ENCODE measurements at regions not wholly inside any gene's neighbourhood (a gene's known extent, or its start where the extent isn't known, plus 50 kb on each side); places are given as distances from the start of the nearest gene placed in this dataset.
"Not testable (repeated sequence)": the region's sequence is repeated elsewhere in the genome, so short reads cannot be mapped to it uniquely, and the experiment has no call there.

DNA sequence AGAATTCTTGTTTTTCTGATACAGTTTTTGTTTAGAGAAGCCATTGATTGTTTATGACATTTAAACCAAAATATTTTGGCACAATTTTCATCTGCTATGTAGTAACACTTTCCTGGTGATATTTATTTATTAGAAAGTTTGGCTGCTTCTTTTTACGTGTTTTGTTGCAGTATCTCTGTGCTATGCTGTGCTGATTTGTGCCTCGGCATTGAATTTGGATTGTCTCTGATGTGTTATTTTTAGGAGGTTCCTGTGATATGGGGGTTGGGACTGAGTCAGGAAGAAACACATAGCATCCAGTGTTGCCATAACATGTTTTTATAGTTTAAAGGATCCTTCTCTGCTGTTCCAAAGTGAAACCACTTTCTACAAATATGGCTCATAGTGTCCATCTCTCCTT lies 1197.7 kb upstream of the LRRN3 start:
- ATAC-seq (ENCODE audit: low FRiP score) (no peak), DNase-seq (ENCODE audit: low spot score) (no peak)
- TF ChIP-seq, protein P1, sequence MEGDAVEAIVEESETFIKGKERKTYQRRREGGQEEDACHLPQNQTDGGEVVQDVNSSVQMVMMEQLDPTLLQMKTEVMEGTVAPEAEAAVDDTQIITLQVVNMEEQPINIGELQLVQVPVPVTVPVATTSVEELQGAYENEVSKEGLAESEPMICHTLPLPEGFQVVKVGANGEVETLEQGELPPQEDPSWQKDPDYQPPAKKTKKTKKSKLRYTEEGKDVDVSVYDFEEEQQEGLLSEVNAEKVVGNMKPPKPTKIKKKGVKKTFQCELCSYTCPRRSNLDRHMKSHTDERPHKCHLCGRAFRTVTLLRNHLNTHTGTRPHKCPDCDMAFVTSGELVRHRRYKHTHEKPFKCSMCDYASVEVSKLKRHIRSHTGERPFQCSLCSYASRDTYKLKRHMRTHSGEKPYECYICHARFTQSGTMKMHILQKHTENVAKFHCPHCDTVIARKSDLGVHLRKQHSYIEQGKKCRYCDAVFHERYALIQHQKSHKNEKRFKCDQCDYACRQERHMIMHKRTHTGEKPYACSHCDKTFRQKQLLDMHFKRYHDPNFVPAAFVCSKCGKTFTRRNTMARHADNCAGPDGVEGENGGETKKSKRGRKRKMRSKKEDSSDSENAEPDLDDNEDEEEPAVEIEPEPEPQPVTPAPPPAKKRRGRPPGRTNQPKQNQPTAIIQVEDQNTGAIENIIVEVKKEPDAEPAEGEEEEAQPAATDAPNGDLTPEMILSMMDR (IDR thresholded peaks at IDR 0.05), result no peak

DNA sequence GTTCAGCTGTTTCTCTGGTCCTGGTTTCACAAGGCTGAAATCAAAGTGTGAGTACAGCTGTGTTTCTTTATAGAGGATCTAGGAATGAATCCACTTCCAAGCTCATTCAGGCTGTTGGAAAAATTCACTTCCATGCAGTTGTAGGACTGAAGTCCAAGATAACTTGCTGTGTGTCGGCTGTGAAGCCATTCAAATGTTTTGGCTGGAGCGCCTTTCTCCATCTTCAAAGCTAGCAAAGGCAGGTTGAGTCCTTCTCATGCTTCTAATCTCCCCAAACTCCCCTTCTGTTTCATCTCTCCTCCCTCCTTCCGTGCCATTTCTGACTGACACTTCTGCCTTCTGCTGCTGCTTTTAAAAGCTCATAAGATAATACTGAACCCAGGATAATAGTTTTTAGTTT lies 1195.4 kb upstream of the LRRN3 start:
- DNase-seq (ENCODE audit: low spot score) (no peak), ATAC-seq (ENCODE audit: low FRiP score) (no peak)
- TF ChIP-seq, protein P1 (IDR thresholded peaks at IDR 0.05), result no peak

DNA sequence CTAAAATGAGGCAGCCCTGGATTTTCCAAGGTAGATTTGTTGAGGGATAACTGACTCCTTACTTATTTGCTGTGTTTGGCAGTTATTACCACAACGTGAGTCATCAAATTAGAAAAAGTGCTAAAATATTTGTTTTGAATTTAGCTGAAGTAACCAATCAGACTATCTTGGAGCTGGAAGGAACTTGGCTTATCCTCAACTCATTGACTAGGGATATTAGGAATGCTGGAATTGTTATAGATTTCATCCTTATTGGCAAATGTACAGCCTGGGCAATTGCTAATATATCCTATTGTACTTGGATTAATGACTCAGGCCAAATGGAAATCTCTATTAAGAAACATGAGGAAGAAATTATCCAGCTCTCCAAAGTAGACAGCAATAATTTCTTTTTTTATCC lies 1189.0 kb upstream of the LRRN3 start:
- DNase-seq (ENCODE audit: low spot score) (no peak), ATAC-seq (ENCODE audit: low FRiP score) (no peak)
- TF ChIP-seq, protein P1 (IDR thresholded peaks at IDR 0.05), result no peak

DNA sequence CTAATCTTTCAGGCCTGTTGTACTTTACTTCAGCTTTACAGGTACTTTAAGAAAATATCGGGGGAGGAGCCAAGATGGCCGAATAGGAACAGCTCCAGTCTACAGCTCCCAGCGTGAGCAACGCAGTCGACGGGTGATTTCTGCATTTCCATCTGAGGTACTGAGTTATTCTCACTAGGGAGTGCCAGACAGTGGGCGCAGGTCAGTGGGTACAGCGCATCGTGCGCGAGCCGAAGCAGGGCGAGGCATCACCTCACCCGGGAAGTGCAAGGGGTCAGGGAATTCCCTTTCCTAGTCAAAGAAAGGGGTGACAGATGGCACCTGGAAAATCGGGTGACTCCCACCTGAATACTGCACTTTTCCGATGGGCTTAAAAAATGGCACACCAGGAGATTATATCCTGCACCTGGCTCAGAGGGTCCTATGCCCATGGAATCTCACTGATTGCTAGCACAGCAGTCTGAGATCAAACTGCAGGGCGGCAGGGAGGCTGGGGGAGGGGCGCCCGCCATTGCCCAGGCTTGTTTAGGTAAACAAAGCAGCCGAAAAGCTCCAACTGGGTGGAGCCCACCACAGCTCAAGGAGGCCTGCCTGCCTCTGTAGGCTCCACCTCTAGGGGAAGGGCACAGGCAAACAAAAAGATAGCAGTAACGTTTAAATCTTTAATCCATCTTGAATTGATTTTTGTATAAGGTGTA lies 1185.4 kb upstream of the LRRN3 start:
- DNase-seq (ENCODE audit: low spot score); ATAC-seq (ENCODE audit: low FRiP score): not testable (repeated sequence)

DNA sequence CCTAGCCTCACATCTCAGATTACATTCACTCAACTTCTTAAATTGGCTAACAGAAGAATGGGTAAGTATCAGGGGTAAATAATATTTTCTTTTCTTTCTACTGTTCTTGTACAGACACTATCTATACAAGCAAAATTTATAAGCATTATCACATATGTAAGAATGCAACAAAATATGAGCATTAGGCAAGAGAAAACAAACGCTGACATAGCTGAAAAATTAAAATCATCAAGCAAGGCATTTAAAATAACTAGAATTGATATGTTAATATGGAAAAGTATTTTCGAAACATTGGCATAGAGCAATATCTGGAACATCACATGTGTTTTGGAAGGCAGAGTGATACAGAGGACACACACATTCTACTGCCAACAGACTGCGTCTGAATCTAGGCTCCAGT lies 1175.3 kb upstream of the LRRN3 start:
- ATAC-seq (ENCODE audit: low FRiP score) (no peak), DNase-seq (ENCODE audit: low spot score) (no peak)
- TF ChIP-seq, protein P1 (IDR thresholded peaks at IDR 0.05), result no peak

DNA sequence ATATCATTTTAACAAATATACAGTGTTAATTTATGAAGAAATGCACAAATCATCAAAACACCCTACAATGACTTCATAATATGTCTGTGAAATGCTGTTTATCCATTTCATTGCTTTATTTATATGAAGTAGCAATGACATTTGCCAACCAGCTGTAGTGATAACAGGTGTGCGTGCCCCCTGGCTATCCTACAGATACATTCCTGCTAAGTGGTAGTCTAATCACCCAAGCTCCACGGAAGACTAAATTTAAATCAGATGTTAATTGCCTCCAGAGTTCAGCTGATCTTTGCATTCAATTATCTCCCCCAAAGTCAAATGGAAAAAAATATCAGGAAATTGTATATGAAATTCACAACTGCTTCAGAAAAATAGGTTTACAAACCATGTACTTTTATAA lies 1164.2 kb upstream of the LRRN3 start:
- TF ChIP-seq, protein P1 (IDR thresholded peaks at IDR 0.05), result no peak
- DNase-seq (ENCODE audit: low spot score) (no peak), ATAC-seq (ENCODE audit: low FRiP score) (no peak)

DNA sequence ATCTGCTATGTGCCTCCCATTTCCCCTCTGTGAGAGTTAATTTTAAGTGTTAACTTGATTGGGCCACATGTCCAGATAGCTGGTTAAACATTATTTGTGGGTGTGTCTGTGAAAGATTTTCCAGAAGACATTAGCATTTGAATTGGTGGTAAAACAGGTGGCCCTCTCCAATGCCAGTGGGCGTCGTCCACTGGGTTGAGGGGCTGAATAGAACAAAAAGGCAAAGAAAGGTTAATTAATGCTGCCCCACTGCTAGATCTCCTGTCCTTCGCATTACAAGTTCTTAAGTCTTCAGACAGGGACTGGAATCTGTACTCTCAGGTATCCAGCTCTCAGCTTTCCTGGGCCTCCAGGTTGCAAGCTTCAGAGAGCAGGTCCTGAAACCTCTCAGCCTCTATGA lies 1160.9 kb upstream of the LRRN3 start:
- no peak for DNase-seq (ENCODE audit: low spot score)
- TF ChIP-seq, protein P1 (IDR thresholded peaks at IDR 0.05), result no peak

More for the DNA sequence above, 1160.9 kb upstream of the LRRN3 start:
- ATAC-seq (ENCODE audit: low FRiP score), result no peak
